SK-N-DZ (cell line): ENCODE measurements at regions not wholly inside any gene's neighbourhood (a gene's known extent, or its start where the extent isn't known, plus 50 kb on each side); places are given as distances from the start of the nearest gene placed in this dataset.
"Not testable (repeated sequence)": the region's sequence is repeated elsewhere in the genome, so short reads cannot be mapped to it uniquely, and the experiment has no call there.

ENCODE experiments used
- DNase-seq: peaks from one replicate; pipeline ENCODE4 v3.0.0-alpha.2; 2015; ENCODE audit warnings: low spot score

DNA sequence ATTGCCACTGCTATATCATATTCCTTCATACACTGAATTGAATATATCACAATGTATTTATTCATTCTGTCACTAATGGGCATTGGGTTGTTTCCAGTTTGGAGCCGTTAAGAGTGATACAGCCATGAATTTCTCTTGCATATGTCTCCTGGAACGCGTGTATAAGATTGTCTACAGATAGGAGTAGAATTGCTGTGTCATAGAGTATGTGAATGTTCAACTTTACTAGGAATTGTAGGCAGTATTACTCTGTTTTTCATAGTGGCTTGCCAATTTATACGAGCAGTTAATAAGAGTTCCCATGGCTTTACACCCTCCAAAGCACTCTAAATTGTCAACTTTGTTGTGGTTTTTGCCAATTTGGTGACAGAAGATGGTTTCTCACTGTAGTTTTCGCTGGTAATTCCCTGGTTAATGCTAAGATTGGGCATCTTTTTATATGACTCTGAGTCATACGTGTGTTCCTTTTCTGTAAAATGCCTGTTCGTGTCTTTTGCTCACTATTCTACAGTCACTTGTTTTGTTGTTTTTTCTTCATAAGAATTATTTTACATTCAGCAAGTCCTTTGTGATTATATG, 136.1 kb upstream of the LIPC start:
- DNase-seq: no peak

GRCh38 chr15:58296276-58296675, 135.5 kb upstream of the LIPC start:
- DNase-seq: no peak

DNA sequence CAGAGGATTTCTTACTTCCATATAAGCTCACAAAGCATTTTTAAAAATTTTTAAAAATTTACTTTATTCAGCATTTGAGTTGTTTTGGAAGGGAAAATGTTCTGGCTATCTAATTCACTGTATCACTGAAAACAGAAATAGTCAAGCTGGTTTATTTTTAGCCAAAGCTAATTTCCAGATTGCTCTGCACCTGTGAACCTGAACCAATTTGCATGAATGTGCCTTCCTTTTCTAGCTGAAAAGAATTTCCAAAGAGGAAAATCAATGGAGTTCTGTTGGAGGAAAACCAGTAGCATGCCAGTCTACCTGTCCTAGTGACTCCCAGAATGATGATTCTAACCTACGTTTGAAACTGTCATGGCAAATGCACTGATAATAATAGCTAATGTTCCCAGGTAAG, 134.2 kb upstream of the LIPC start:
- no peak for DNase-seq

DNA sequence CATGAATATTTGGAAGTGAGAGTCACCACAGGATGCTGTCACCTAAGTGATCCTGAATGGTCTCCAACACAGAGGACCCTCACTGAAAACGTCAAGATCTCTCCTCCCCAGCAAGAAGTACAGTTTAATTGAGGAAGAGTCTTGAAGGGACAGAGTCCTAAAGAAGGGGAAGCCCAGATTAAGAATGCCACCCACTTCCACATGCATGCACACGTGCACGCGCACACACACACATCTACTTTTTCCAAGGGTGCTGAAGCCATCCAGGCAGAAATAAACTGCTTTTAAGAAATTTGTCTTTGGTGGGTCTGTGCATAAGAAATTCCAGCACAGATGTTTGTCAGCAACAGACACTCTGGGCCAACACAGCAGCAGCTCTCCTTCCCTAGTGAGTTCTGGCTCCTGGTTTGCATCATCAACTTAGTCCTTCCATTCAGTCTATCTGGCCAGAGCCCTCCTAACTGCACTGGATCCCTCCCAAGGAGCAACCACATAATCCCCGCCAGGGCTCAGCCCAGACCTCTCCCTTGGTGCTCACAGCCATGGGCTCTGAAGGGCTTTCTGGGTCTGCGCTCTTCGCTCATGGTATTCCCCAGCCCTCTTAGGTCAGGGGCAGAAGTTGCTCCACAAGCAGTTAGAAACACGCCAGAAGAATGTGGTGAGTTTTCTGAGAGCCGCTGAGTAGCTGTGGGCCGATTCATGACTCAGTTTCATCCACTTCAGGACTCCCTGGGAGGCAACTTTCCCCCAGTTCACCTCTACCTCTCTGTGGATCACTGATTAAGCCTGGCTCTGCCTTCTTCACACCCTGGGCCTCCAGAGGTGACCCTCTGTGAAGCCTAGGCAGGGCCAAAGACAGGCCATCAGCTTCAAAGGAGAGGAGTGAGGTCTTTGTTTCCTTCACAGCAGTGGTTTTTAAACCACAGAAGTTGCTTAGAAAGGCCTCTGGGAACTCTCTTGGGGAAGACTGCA, 132.6 kb upstream of the LIPC start:
- no peak for DNase-seq

DNA sequence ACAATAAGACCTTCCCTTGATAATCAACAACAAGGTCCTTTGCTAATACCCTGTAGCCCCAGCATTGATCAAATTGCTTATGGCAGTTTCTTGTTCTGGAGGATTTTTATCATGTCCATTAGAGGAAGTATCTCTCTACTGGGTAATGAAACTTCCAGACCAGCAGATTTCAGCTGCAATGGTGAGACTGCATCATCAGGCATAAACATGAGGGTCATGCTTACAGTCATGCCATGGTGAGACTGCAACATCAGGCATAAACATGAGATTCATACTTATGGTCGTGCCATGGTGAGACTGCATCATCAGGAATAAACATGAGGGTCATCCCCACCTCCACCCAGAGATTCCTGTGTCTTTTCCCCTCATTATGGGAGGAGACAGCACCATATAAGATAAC, 129.0 kb upstream of the LIPC start:
- no peak for DNase-seq

GRCh38 chr15:58303236-58303635, 128.6 kb upstream of the LIPC start:
- DNase-seq: no peak

DNA sequence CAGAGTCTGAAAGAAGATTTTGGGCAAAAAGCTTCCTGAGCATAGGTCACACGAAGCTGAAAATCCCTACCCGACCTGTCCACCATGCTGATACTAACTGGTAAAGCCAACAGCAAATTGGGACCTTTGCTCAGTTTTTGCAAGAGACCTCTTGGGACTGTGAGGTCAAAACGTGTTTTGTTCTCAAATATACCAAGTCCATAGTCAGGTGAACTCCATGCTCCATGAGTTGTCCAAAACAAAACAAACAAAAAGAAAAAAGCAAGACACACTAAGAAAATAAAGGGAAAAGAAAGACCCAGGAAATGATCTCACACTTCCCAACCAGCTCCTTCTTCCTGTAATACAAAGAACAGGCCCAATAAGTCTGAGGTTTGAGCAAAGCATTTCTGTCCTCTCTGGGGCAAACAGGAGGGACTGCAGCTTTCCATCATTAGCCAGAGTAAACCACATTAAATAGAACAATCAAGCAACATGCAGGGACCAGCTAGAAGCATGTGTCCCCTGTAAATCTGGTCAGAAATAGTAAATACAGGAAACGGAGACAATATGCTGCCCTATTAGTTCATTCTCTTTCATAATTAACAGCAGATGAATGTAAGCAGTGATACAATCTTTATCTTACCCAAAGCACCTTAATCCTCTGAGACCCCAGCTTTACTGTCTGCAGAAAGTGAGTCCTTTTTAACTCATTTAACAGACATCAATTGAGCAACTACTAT, 125.0 kb upstream of the LIPC start:
- no peak for DNase-seq

- DNase-seq: peak; percentile 16
These were observed 124.4 kb upstream of the LIPC start for GRCh38 chr15:58307313-58307961.

- DNase-seq: no peak
These were observed 122.9 kb upstream of the LIPC start for GRCh38 chr15:58308742-58309355.

DNA sequence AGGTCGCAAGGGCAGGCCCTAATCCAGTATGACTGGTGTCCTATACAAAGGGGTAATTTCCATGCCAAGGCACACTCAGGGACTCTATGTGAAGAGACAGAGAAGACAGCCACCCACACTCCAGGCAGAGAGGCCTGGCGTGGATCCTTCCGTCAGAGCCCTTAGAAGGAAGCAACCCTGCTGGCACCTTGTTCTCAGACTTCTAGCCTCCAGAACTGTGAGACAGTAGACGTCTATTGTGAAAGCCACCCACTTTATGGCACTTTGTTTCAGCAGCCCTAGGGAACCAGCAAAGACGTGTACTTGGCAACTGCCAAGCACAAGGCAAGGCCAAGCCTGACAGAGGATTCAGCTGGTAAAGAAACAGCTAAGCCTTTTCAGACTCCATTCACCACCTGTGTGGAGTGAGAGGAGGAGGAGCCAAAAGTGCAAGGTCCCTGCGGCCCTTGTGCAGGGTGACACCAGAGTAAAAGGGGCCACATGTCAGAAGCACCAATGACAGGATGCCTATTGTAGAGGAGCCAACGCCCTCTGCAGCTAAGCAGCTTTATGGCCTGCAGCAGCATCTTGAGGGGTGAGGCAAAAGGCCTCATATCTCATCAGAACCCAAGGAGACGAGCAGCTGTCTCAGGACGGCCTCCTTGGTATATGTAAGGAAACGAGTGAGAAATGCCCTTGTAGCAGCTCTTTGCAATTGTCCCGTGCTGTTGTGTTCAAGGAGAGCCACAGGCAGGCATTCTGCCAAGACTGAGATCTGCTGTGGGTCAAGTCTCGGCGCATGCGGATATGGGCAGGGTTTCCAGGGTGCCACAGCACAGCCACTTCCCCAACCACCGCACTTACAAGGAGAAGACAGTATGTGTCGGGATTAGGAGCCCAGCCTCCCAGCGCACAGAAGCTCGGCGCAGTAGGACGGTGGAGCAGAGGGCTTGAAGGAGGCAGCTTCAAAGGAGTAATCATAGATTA, 121.5 kb upstream of the LIPC start:
- DNase-seq: no peak

GRCh38 chr15:58311556-58311955, 120.2 kb upstream of the LIPC start:
- DNase-seq: no peak

GRCh38 chr15:58312031-58312430, 119.8 kb upstream of the LIPC start:
- DNase-seq: no peak

- DNase-seq: no peak
These were observed 118.5 kb upstream of the LIPC start for GRCh38 chr15:58313304-58313703.

DNA sequence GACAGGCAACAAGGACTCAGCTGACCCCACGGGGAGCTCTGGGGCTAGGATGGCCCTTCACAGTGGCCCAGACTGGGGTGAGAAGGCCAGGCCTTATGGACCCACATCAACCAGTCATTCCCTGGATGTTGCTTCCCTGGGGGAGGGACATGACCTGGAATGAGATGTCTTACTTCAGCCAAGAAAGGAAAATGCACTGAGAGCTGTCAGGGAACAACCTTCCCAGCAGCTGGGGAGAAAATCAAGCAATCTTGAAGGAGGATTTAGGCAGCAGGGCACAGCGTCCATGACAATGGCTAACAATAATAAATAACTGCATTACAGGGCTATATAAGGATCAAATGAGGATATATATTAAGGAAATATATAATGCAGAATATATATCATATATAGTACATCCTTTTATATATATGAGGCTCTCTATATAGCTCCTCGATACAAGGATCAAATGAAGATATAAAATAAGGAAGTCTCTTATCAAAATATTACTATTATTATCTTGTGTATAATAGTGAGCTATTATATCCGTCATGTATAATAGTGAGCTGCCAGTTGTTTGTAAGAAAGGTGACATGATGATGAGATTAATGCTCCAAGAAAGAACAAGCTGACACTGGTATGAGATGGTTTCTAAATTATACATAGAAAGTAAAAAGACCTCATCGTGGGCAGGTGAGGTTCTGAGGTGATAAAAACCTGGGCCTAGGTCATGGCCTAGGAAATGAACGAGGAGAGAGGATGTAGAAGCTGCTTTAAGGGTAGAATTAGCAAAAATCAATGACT, 117.8 kb upstream of the LIPC start:
- DNase-seq: no peak

GRCh38 chr15:58314593-58315216, 117.1 kb upstream of the LIPC start:
- DNase-seq: no peak

GRCh38 chr15:58318517-58318916, 113.3 kb upstream of the LIPC start:
- no peak for DNase-seq

DNA sequence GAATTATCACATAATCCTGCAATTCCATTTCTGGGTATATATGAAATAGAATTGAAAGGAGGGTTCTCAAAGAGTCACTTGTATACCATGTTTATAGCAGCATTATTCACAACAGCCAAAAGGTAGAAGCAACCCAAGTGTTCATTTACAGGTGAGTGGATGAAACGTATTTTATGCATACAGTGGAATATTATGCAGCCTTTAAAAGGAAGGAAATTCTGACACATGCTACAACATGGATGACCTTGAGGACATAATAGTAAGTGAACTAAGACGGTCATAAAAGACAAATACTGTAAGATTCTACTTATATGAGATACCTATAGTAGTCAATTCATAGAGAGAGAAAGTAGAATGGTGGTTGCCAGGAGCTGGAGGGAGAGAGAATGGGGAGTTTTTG, 110.8 kb upstream of the LIPC start:
- no peak for DNase-seq

DNA sequence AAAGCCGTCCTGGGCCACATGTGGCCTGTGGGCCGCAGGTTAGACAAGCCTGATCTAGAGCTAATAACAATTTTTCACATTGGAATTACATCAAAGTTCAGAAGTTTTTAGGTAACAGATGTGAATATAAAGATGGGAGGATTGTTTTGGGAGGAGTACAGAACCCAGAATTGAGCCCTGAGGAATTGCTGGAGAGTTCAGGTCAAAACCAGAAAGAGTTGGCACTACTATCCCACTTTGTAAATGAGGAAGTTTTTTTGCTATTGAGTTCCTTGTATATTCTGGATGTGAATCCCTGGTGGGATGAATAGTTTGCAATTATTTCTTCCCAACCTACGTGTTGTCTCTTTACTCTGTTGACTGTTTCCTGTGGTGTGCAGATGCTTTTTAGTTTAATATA, 109.5 kb upstream of the LIPC start:
- DNase-seq: no peak

- DNase-seq: not testable (repeated sequence)
These were observed 108.5 kb upstream of the LIPC start for GRCh38 chr15:58323321-58323720.
